HG02885 (cell line): ENCODE measurements at regions not wholly inside any gene's neighbourhood (a gene's known extent, or its start where the extent isn't known, plus 50 kb on each side); places are given as distances from the start of the nearest gene placed in this dataset.
"Not testable (repeated sequence)": the region's sequence is repeated elsewhere in the genome, so short reads cannot be mapped to it uniquely, and the experiment has no call there.

Source experiments
- ATAC-seq: cut with Tn5 transposase; IDR thresholded peaks from one replicate; pipeline ENCODE4 v1.9.1; 2021; ENCODE audit warnings: mild to moderate bottlenecking; ENCODE audit not compliant: unreplicated experiment, poor library complexity

GRCh38 chr12:105679982-105680381 is 349.5 kb downstream of the C12orf75 start:
- no peak for ATAC-seq

GRCh38 chr12:105681341-105681740 is 350.9 kb downstream of the C12orf75 start:
- no peak for ATAC-seq

- not testable (repeated sequence) for ATAC-seq
Observed at GRCh38 chr12:105682821-105683220, 352.3 kb downstream of the C12orf75 start.

GRCh38 chr12:105683836-105684235 is 353.3 kb downstream of the C12orf75 start:
- ATAC-seq: not testable (repeated sequence)

GRCh38 chr12:105698075-105698474 is 367.6 kb downstream of the C12orf75 start:
- no peak for ATAC-seq

- ATAC-seq: no peak
Observed at GRCh38 chr12:105699209-105699608, 368.7 kb downstream of the C12orf75 start.

GRCh38 chr12:105704787-105705186 is 374.3 kb downstream of the C12orf75 start:
- no peak for ATAC-seq

- ATAC-seq: no peak
Observed at GRCh38 chr12:105705235-105705634, 374.7 kb downstream of the C12orf75 start.

- ATAC-seq: no peak
Observed at GRCh38 chr12:105705765-105706164, 375.3 kb downstream of the C12orf75 start.

GRCh38 chr12:105706321-105706972 is 376.0 kb downstream of the C12orf75 start:
- ATAC-seq: no peak

- ATAC-seq: no peak
Observed at GRCh38 chr12:105706973-105707334, 376.5 kb downstream of the C12orf75 start.

- no peak for ATAC-seq
Observed at GRCh38 chr12:105713606-105714305, 383.3 kb downstream of the C12orf75 start.

GRCh38 chr12:105716621-105717020 is 386.1 kb downstream of the C12orf75 start:
- no peak for ATAC-seq

- ATAC-seq: no peak
Observed at GRCh38 chr12:105721051-105721825, 390.7 kb downstream of the C12orf75 start.

GRCh38 chr12:105721891-105722290 is 391.4 kb downstream of the C12orf75 start:
- no peak for ATAC-seq

- no peak for ATAC-seq
Observed at GRCh38 chr12:105723066-105723465, 392.6 kb downstream of the C12orf75 start.

GRCh38 chr12:105723494-105723893 is 393.0 kb downstream of the C12orf75 start:
- ATAC-seq: no peak

- ATAC-seq: no peak
Observed at GRCh38 chr12:105724641-105725040, 394.1 kb downstream of the C12orf75 start.

- ATAC-seq: no peak
Observed at GRCh38 chr12:105725054-105725453, 394.6 kb downstream of the C12orf75 start.

- no peak for ATAC-seq
Observed at GRCh38 chr12:105729181-105729771, 398.8 kb downstream of the C12orf75 start.

GRCh38 chr12:105729926-105730325 is 399.4 kb downstream of the C12orf75 start:
- no peak for ATAC-seq
